ENCODE measurements at regions not wholly inside any gene's neighbourhood (a gene's known extent, or its start where the extent isn't known, plus 50 kb on each side); places are given as distances from the start of the nearest gene placed in this dataset.

DNA sequence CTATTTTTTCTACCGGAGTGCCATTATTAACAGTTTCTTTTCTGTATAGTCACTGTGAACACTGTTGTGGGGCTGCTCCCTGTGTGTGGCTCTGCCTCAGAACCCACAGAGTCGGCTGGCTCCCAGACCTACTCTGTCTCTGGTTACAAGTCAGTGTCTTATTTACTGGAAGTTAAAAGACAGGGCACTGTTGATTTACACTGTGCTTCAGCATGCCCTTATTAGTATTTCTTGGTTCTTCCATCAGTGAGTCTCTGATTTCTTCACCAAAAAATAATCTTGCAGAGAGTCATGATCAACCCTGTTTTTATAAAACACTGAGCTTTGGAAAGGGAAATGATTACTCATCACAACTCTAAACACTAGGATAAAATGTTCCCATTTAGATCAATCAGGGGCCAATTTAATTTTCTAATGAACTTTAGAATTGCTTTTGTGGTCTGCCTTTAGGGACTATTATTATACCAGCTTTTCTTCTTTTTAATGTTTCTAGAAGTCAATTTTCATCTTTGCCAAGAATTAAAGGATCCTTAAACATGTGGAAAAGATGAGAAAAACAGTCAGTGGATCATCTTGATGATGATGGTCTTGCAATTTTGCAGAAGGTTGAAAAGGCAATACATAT is 92.6 kb downstream of the UTRN start:
- Histone ChIP-seq H3K36me3 (replicated peaks in 1 of 2; ENCODE audit: control extremely low read depth in 1 of 2, control insufficient read depth in 1 of 2, extremely low read depth in 1 of 2, insufficient read depth in 2 of 2, low read length in 1 of 2) (peaks cover 1 to 19% of the 10 kb centered on the region in 2 experiments), H3K4me1 (ENCODE audit: control insufficient read depth in 2 of 2, insufficient read depth in 2 of 2, low read length in 2 of 2) (peaks cover 11 to 13% of the 10 kb centered on the region in 2 donors), H2AFZ (ENCODE audit: insufficient read depth, low read depth, low read length, poor library complexity, severe bottlenecking) (no peak overlapping the region), H3K27me3 (replicated peaks in 1 of 4; ENCODE audit: control extremely low read depth in 1 of 4, control insufficient read depth in 3 of 4, insufficient read depth in 4 of 4, low read length in 3 of 4) (no peaks in the 10 kb centered on the region), H4K20me1 (ENCODE audit: control insufficient read depth, insufficient read depth, low read length, poor library complexity, severe bottlenecking) (peaks cover 90% of the 10 kb centered on the region), H3K9me3 (ENCODE audit: control extremely low read depth in 1 of 3, control insufficient read depth in 2 of 3, insufficient read depth in 1 of 3, low read length in 2 of 3) (peaks cover 0 to 6% (median 4%) of the 10 kb centered on the region in 3 donors), H3K4me3 (ENCODE audit: control extremely low read depth in 1 of 5, extremely low read depth in 1 of 5, insufficient read depth in 1 of 5, low read depth in 2 of 5, low read length in 4 of 5) (no peak overlapping the region), H3K27ac (ENCODE audit: low read length in 2 of 2) (no peak overlapping the region), H3K4me2 (replicated peaks; ENCODE audit: low read depth, low read length, poor library complexity, severe bottlenecking) (no peak overlapping the region), H3K79me2 (ENCODE audit: control insufficient read depth, insufficient read depth, low read length) (peaks cover 98% of the 10 kb centered on the region), H3K9ac (ENCODE audit: low read length) (no peak overlapping the region)
- Mint-ChIP-seq H3K4me3 (no peak overlapping the region), H3K4me1 (peaks cover 36% of the 10 kb centered on the region), H3K27me3 (no peaks in the 10 kb centered on the region), H3K9me3 (ENCODE audit: insufficient read depth) (peaks cover 9% of the 10 kb centered on the region), H3K27ac (no peak overlapping the region)
- intact Hi-C loops (cut with micrococcal nuclease): no loop called here
- ChIA-PET CTCF (no interaction called here), POLR2A (no interaction called here)
- TF ChIP-seq, protein P1, sequence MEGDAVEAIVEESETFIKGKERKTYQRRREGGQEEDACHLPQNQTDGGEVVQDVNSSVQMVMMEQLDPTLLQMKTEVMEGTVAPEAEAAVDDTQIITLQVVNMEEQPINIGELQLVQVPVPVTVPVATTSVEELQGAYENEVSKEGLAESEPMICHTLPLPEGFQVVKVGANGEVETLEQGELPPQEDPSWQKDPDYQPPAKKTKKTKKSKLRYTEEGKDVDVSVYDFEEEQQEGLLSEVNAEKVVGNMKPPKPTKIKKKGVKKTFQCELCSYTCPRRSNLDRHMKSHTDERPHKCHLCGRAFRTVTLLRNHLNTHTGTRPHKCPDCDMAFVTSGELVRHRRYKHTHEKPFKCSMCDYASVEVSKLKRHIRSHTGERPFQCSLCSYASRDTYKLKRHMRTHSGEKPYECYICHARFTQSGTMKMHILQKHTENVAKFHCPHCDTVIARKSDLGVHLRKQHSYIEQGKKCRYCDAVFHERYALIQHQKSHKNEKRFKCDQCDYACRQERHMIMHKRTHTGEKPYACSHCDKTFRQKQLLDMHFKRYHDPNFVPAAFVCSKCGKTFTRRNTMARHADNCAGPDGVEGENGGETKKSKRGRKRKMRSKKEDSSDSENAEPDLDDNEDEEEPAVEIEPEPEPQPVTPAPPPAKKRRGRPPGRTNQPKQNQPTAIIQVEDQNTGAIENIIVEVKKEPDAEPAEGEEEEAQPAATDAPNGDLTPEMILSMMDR (IDR thresholded peaks at IDR 0.05): no peak
- TF ChIP-seq EZH2 (IDR thresholded peaks at IDR 0.05; ENCODE audit: borderline replicate concordance, insufficient read depth, low read depth, low read length, poor library complexity, severe bottlenecking): no peak
- WGBS (ENCODE audit: insufficient coverage): 34% methylated on average over 2 of the region's 2 CpGs
- DNase-seq (no peak), ATAC-seq (ENCODE audit: low read depth) (no peak)

DNA sequence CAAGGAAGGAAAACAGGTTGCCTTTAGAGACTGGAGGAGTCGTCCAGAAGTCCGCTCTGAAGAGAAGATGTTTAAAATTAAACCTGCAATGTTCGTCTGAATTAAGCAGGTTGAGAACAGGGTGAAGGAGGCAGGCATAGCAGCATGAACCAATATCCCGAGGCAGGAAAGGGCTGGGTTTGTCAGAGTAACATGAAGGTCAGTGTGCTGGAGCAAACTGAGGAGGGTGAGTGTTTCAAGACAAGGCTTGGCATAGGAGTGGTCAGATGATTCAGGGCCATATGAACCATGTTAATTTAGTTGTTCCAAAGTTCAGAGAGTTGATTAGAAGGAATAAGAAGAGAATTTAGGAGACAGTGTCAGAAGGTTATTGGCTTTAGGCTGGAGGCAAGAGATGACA is 93.3 kb downstream of the UTRN start:
- intact Hi-C loops (cut with micrococcal nuclease): no loop called here
- H3K4me3 Mint-ChIP-seq: no peak overlapping the region
- CTCF ChIA-PET: no interaction called here

More for the DNA sequence above, 93.3 kb downstream of the UTRN start:
- no peaks in the 10 kb centered on the region for H3K27me3 Mint-ChIP-seq
- TF ChIP-seq, protein P1 (IDR thresholded peaks at IDR 0.05): no peak
- TF ChIP-seq EZH2 (IDR thresholded peaks at IDR 0.05; ENCODE audit: borderline replicate concordance, insufficient read depth, low read depth, low read length, poor library complexity, severe bottlenecking): no peak
- DNase-seq (no peak), ATAC-seq (ENCODE audit: low read depth) (no peak)
- Histone ChIP-seq H3K9me3 (ENCODE audit: control extremely low read depth in 1 of 3, control insufficient read depth in 2 of 3, insufficient read depth in 1 of 3, low read length in 2 of 3) (peaks cover 0 to 6% (median 4%) of the 10 kb centered on the region in 3 donors), H3K27me3 (replicated peaks in 1 of 4; ENCODE audit: control extremely low read depth in 1 of 4, control insufficient read depth in 3 of 4, insufficient read depth in 4 of 4, low read length in 3 of 4) (no peaks in the 10 kb centered on the region), H3K4me2 (replicated peaks; ENCODE audit: low read depth, low read length, poor library complexity, severe bottlenecking) (no peak overlapping the region), H3K4me1 (ENCODE audit: control insufficient read depth in 2 of 2, insufficient read depth in 2 of 2, low read length in 2 of 2) (peaks cover 11 to 13% of the 10 kb centered on the region in 2 donors), H2AFZ (ENCODE audit: insufficient read depth, low read depth, low read length, poor library complexity, severe bottlenecking) (no peak overlapping the region), H3K9ac (ENCODE audit: low read length) (no peak overlapping the region), H3K79me2 (ENCODE audit: control insufficient read depth, insufficient read depth, low read length) (peaks cover 98% of the 10 kb centered on the region), H4K20me1 (ENCODE audit: control insufficient read depth, insufficient read depth, low read length, poor library complexity, severe bottlenecking) (peaks cover 89% of the 10 kb centered on the region), H3K36me3 (replicated peaks in 1 of 2; ENCODE audit: control extremely low read depth in 1 of 2, control insufficient read depth in 1 of 2, extremely low read depth in 1 of 2, insufficient read depth in 2 of 2, low read length in 1 of 2) (peaks cover 1 to 14% of the 10 kb centered on the region in 2 experiments), H3K27ac (ENCODE audit: low read length in 2 of 2) (no peak overlapping the region), H3K4me3 (ENCODE audit: control extremely low read depth in 1 of 5, extremely low read depth in 1 of 5, insufficient read depth in 1 of 5, low read depth in 2 of 5, low read length in 4 of 5) (no peak overlapping the region)
- peaks cover 35% of the 10 kb centered on the region for H3K4me1 Mint-ChIP-seq
- H3K27ac Mint-ChIP-seq: no peak overlapping the region
- peaks cover 9% of the 10 kb centered on the region for H3K9me3 Mint-ChIP-seq (ENCODE audit: insufficient read depth)
- WGBS (ENCODE audit: insufficient coverage): 73% methylated on average over 4 of the region's 4 CpGs
- POLR2A ChIA-PET: no interaction called here
